ENCODE measurements at regions not wholly inside any gene's neighbourhood (a gene's known extent, or its start where the extent isn't known, plus 50 kb on each side); places are given as distances from the start of the nearest gene placed in this dataset.
"Not testable (repeated sequence)": the region's sequence is repeated elsewhere in the genome, so short reads cannot be mapped to it uniquely, and the experiment has no call there.

GRCh38 chr20:52425253-52425652 is 233.7 kb upstream of the ZFP64 start:
- Histone ChIP-seq H3K4me2 (ENCODE audit: low read depth, low read length) (no peak overlapping the region), H3K79me2 (ENCODE audit: low read length) (no peaks in the 10 kb centered on the region), H3K27ac (ENCODE audit: low read length) (no peak overlapping the region), H4K20me1 (ENCODE audit: insufficient read depth, low read length) (no peaks in the 10 kb centered on the region), H3K9ac (ENCODE audit: low read length) (no peak overlapping the region), H3K36me3 (replicated peaks; ENCODE audit: insufficient read depth, low read length) (no peaks in the 10 kb centered on the region), H3K27me3 (replicated peaks; ENCODE audit: insufficient read depth, low read length) (no peaks in the 10 kb centered on the region), H3K9me3 (replicated peaks; ENCODE audit: insufficient read depth, low read length) (no peaks in the 10 kb centered on the region), H3K9me2 (replicated peaks; ENCODE audit: insufficient read depth, low read length) (no peaks in the 10 kb centered on the region), H3K4me1 (ENCODE audit: low read length) (no peaks in the 10 kb centered on the region), H3K4me3 (ENCODE audit: low read length) (no peak overlapping the region), H2AFZ (ENCODE audit: low read length) (no peak overlapping the region), H3F3A (ENCODE audit: insufficient read depth, low read length) (no peaks in the 10 kb centered on the region)
- DNase-seq = no peak
- TF ChIP-seq CTCF (IDR thresholded peaks at IDR 0.05; ENCODE audit: low read length) (no peak), EZH2phosphoT487 (IDR thresholded peaks at IDR 0.05; ENCODE audit: low read length) (no peak), EZH2 (optimal IDR thresholded peaks at IDR 0.05; ENCODE audit: low read depth, low read length) (no peak)

- H3K4me2 ChIP-seq (ENCODE audit: low read depth, low read length); H3K36me3 ChIP-seq (replicated peaks; ENCODE audit: insufficient read depth, low read length); H3K9me3 ChIP-seq (replicated peaks; ENCODE audit: insufficient read depth, low read length); H3K27me3 ChIP-seq (replicated peaks; ENCODE audit: insufficient read depth, low read length); DNase-seq; H3K9me2 ChIP-seq (replicated peaks; ENCODE audit: insufficient read depth, low read length); H3K9ac ChIP-seq (ENCODE audit: low read length); H4K20me1 ChIP-seq (ENCODE audit: insufficient read depth, low read length); H3K4me3 ChIP-seq (ENCODE audit: low read length); H3K4me1 ChIP-seq (ENCODE audit: low read length); H3K79me2 ChIP-seq (ENCODE audit: low read length); H3F3A ChIP-seq (ENCODE audit: insufficient read depth, low read length); H3K27ac ChIP-seq (ENCODE audit: low read length); H2AFZ ChIP-seq (ENCODE audit: low read length): not testable (repeated sequence)
These were observed 232.9 kb upstream of the ZFP64 start for GRCh38 chr20:52424357-52424942.

- not testable (repeated sequence) for H3K4me3 ChIP-seq (ENCODE audit: low read length); H3K79me2 ChIP-seq (ENCODE audit: low read length); H3K36me3 ChIP-seq (replicated peaks; ENCODE audit: insufficient read depth, low read length); H3K4me1 ChIP-seq (ENCODE audit: low read length); H2AFZ ChIP-seq (ENCODE audit: low read length); H3K9me2 ChIP-seq (replicated peaks; ENCODE audit: insufficient read depth, low read length); H3K9me3 ChIP-seq (replicated peaks; ENCODE audit: insufficient read depth, low read length); H3K27me3 ChIP-seq (replicated peaks; ENCODE audit: insufficient read depth, low read length); H3K27ac ChIP-seq (ENCODE audit: low read length); DNase-seq; H4K20me1 ChIP-seq (ENCODE audit: insufficient read depth, low read length); H3K9ac ChIP-seq (ENCODE audit: low read length); H3F3A ChIP-seq (ENCODE audit: insufficient read depth, low read length); H3K4me2 ChIP-seq (ENCODE audit: low read depth, low read length)
These were observed 232.1 kb upstream of the ZFP64 start for GRCh38 chr20:52423536-52424140.

- H3K27ac ChIP-seq (ENCODE audit: low read length) = no peak overlapping the region
- H2AFZ ChIP-seq (ENCODE audit: low read length) = no peak overlapping the region
- no peaks in the 10 kb centered on the region for H3K36me3 ChIP-seq (replicated peaks; ENCODE audit: insufficient read depth, low read length)
- no peaks in the 10 kb centered on the region for H3F3A ChIP-seq (ENCODE audit: insufficient read depth, low read length)
- H3K4me1 ChIP-seq (ENCODE audit: low read length) = no peaks in the 10 kb centered on the region
- no peaks in the 10 kb centered on the region for H4K20me1 ChIP-seq (ENCODE audit: insufficient read depth, low read length)
- H3K9ac ChIP-seq (ENCODE audit: low read length) = no peak overlapping the region
- no peak for TF ChIP-seq EZH2phosphoT487 (IDR thresholded peaks at IDR 0.05; ENCODE audit: low read length)
- TF ChIP-seq EZH2 (optimal IDR thresholded peaks at IDR 0.05; ENCODE audit: low read depth, low read length) = no peak
- TF ChIP-seq CTCF (IDR thresholded peaks at IDR 0.05; ENCODE audit: low read length) = no peak
- H3K9me2 ChIP-seq (replicated peaks; ENCODE audit: insufficient read depth, low read length) = no peaks in the 10 kb centered on the region
- no peak overlapping the region for H3K4me2 ChIP-seq (ENCODE audit: low read depth, low read length)
- no peaks in the 10 kb centered on the region for H3K27me3 ChIP-seq (replicated peaks; ENCODE audit: insufficient read depth, low read length)
- H3K4me3 ChIP-seq (ENCODE audit: low read length) = no peak overlapping the region
- no peaks in the 10 kb centered on the region for H3K79me2 ChIP-seq (ENCODE audit: low read length)
- DNase-seq = no peak
- no peaks in the 10 kb centered on the region for H3K9me3 ChIP-seq (replicated peaks; ENCODE audit: insufficient read depth, low read length)
These were observed 231.2 kb upstream of the ZFP64 start for GRCh38 chr20:52422574-52423336.

All from MM.1S (cell line).